GM06990 (cell line): ENCODE measurements at regions not wholly inside any gene's neighbourhood (a gene's known extent, or its start where the extent isn't known, plus 50 kb on each side); places are given as distances from the start of the nearest gene placed in this dataset.
A peak's percentile ranks its signal among the peaks of the same experiment; 100 is the strongest.

Source experiments
- DNase-seq: peaks from one replicate; pipeline ENCODE4 v3.0.0-alpha.2; 2011; ENCODE audit not compliant: insufficient read length; ENCODE audit errors: extremely low read depth
- H3K27me3 ChIP-seq: replicated peaks from 2 replicates; pipeline ENCODE4 v1.6.0; 2011; ENCODE audit warnings: low read length; ENCODE audit not compliant: control insufficient read depth, insufficient read depth
- H3K36me3 ChIP-seq: 2 replicates; pipeline ENCODE4 v1.5.1; 2011; ENCODE audit warnings: low read length; ENCODE audit not compliant: control insufficient read depth, insufficient read depth
- H3K4me3 ChIP-seq: replicated peaks from 2 replicates; pipeline ENCODE4 v1.5.1; 2011; ENCODE audit warnings: low read depth, mild to moderate bottlenecking, control low read depth, low read length
- TF ChIP-seq, protein P1 (sequence below): IDR thresholded peaks from 2 replicates; pipeline ENCODE4 v1.5.1; 2011; ENCODE audit warnings: low read length, control low read depth, mild to moderate bottlenecking, inconsistent platforms; ENCODE audit not compliant: insufficient read depth, poor library complexity, severe bottlenecking

DNA sequence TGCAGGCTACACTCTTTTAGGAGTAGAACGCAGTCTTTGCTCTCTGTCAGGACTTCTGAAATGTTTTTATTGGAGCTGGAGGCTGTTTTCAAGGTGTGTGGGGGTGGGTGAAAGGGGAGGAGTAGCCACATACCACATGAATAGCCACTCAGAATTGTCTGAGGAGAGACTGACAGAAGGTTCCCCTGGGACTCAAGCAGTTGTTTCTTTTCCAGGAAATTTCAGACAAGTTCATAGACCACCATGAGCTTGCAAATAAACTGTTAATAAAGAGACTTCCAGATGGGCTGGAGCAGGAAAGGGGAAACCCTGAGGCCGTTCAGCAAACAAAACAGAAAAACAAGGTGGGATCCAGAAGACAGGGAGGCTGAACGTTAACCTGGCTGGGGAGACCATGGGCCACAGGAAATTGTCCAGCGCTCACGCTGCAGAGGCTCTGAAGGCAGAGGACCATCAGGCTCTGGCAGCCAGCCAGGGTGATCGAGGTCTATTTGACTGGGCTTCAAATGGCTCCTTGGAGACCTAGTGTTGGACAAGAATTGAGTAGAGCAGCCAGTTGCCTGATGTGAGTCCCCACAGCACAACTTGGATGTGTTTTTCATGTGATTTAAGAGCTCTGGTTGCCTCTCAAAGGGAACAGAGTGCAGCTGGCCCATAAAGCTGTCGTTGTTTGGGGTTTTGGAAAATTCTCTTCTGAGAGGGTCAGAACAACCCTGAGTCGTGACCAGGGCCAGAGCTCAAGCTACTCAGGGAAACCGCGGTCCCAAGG lies 159.2 kb upstream of the RAI14 start:
- Histone ChIP-seq H3K27me3 (no peaks in the 10 kb centered on the region), H3K36me3 (no peaks in the 10 kb centered on the region), H3K4me3 (no peak overlapping the region)
- peak; percentile 15 for DNase-seq
- TF ChIP-seq, protein P1, sequence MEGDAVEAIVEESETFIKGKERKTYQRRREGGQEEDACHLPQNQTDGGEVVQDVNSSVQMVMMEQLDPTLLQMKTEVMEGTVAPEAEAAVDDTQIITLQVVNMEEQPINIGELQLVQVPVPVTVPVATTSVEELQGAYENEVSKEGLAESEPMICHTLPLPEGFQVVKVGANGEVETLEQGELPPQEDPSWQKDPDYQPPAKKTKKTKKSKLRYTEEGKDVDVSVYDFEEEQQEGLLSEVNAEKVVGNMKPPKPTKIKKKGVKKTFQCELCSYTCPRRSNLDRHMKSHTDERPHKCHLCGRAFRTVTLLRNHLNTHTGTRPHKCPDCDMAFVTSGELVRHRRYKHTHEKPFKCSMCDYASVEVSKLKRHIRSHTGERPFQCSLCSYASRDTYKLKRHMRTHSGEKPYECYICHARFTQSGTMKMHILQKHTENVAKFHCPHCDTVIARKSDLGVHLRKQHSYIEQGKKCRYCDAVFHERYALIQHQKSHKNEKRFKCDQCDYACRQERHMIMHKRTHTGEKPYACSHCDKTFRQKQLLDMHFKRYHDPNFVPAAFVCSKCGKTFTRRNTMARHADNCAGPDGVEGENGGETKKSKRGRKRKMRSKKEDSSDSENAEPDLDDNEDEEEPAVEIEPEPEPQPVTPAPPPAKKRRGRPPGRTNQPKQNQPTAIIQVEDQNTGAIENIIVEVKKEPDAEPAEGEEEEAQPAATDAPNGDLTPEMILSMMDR = no peak

DNA sequence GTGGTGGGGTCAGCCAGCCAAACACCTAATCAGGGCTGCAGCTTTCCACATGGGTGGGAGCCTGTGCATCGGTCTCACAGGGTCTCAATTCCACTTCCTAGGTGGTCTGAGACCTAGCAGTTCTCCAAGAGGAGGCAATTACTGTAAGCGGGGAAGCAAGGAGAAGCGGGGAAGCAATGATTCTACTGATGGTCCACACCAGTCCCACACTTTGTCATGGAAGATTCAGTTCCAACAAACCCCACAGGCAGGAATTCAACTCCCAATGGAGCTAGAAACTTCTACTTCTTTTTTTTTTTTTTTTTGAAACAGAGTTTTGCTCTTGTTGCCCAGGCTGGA lies 158.7 kb upstream of the RAI14 start:
- no peaks in the 10 kb centered on the region for H3K36me3 ChIP-seq
- no peak for DNase-seq
- no peaks in the 10 kb centered on the region for H3K27me3 ChIP-seq
- no peak overlapping the region for H3K4me3 ChIP-seq
- TF ChIP-seq, protein P1 = no peak

DNA sequence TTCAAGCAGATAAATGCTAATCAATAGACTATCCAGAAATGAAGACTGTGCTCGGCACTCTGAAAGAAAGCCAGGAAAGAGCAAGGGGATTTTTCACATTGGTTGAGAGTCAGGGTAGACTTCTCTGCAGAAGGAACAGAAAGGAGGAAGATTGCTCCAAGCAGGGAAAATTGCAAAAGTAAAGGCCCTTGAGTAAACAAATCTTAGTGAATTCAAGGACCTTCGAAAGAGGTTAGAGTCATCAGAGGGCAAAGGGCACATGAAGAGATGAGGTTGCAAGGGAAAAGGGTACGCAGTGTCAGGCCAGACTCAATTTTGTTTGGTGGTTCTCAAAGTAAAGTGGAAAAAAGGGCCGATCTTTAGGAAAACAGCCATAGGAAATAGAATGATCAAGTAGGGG lies 157.6 kb upstream of the RAI14 start:
- no peak overlapping the region for H3K4me3 ChIP-seq
- no peaks in the 10 kb centered on the region for H3K27me3 ChIP-seq
- DNase-seq = no peak
- TF ChIP-seq, protein P1 = no peak
- no peaks in the 10 kb centered on the region for H3K36me3 ChIP-seq

DNA sequence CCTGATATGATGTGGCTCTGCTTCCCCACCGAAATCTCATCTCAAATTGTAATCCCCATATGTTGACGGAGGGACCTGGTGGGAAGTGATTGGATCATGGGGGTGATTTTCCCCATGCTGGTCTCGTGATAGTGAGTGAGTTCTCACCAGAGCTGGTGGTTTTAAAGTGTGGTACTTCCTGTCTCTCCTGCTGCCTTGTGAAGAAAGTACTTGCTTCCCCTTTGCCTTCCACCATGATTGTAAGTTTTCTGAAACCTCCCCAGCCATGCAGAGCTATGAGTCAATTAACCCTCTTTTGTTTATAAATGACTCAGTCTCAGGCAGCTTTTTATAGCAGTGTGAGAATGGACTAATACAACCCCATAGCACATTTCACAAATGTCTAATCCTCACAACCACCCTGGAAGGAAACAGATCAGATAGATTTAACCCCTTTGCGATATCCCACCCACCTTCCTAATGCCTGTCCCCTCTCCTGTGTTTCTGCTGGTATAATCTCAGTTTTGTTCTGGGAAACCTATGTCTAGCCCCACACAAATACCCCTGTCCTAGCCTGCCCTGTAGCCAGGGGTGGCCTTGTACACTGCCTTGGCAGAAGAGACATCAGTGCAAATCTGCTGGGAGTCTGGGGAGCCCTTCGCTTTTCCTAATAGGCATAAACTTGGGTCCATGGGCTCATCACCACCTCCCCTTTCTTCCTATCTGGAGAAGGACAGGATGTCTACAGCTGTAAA lies 157.0 kb upstream of the RAI14 start:
- TF ChIP-seq, protein P1 = no peak
- no peaks in the 10 kb centered on the region for H3K27me3 ChIP-seq
- peak; percentile 62 for DNase-seq
- H3K36me3 ChIP-seq = no peaks in the 10 kb centered on the region
- H3K4me3 ChIP-seq = no peak overlapping the region

DNA sequence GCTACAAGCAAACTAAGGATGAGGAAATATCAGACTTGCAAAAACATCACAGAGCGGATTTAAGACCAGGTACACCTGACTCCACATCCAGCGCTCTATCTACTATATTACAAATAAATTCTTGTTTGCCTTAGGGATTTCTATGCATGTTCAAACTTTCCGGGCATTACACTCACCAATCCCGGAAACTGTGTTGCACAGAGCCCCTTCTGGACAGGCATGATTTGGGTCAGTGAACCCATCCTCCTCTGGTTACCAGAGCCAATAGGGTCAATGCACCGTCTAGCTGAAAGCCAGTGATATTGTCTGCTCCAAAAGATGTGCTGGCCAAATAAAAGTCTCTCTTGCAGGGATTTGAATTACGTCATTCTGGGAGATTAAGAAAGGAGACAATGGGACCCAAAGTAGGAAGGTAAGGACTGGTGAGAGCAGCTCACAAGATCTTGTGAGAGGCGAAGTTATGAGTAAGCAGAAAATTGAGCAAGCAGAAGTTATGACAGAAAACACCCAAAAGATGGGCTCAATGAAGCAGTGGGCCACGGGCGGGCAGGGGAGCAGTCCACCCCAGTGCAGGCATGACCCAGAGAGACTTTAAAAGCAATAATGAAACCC lies 155.8 kb upstream of the RAI14 start:
- H3K36me3 ChIP-seq = no peaks in the 10 kb centered on the region
- TF ChIP-seq, protein P1 = no peak
- no peaks in the 10 kb centered on the region for H3K27me3 ChIP-seq
- no peak overlapping the region for H3K4me3 ChIP-seq
- DNase-seq = peak; percentile 40
